Inferior parietal cortex (tissue), 1 donor: ENCODE measurements at regions not wholly inside any gene's neighbourhood (a gene's known extent, or its start where the extent isn't known, plus 50 kb on each side); places are given as distances from the start of the nearest gene placed in this dataset.

Source experiments
- DNase-seq: peaks from one replicate; pipeline ENCODE4 v3.0.0-alpha.2; 2016; ENCODE audit errors: extremely low spot score

DNA sequence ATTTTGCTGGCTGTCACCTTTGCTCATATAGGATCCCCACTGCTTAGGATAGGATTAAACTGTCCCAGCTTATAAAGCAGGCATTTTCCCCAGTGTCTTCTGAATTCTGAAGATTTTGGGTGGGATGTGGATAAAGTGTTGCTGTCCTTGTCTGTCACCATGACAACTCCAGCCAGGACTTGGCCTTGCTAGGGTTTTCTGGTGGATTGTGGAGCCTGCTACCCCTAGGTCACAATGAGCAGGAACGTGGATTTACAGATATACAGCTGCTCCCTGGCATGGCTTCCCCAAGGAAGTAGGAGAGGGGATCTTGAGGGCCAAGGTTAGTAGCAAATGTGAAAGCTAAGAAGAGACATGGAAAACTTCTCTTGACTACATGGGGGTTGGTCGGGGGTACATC, 220.7 kb downstream of the WDR11 start:
- DNase-seq: no peak

DNA sequence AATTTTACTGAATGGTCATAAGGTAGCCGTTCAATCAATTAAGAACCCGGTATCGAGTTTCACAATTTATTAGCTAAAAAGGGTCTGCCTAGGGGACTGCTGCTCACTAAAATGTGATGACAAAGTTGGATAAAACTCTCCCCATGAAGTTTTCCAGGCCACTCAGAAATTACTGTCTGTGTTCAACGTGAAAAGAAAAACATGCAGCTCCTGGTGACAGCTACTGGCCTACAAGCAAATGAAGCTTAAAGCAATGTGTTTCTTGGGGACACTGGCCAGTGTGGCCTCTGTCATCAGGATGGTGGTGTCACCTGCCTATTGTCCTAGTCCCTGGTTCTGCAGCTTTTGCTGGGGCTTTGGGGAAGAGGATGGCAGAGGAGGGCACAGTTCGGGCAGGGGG, 222.6 kb downstream of the WDR11 start:
- no peak for DNase-seq

DNA sequence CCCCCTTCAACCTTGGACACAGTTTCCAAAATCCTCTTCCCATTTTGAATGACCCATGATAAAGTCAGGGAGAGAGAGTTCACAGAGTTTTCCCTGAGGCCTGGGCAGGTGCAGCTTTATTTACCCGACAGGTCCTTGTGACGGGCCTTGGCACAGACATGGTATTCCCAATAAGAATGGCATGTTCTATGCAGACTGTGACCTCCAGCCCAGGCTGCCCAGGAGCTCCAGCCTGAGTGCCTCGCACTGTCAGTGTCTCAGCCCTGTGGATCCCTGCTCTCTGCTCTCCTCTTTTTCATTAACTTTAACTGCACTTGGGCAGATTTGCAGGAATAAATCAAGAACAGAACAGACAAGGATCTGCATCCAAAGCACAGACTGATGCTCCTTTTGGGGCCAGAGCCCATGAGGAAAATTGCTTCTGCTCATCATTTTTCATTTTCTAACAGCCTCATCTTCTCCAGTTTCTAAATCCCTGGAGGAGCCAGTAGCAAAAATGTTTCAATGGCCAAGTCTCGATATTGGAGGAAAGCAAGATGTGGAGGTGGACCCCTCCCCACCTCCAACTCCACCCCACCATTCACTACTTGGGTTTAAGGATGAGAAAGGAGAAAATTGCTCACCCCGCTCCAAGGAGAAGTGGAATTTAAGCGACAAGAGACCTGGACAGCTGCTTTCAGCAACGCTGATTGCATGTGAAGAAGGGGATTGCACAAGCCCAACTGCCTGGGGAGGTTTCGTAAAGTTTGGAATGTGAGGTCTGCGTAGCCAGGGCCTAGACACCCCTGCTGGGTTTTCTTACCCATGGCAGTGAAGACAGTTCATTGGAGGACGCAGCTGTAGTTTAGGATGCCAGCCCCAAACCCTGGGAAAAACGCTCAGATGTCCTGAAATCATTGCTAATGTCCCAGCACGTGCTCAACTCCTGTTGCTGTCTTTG, 225.9 kb downstream of the WDR11 start:
- no peak for DNase-seq

DNA sequence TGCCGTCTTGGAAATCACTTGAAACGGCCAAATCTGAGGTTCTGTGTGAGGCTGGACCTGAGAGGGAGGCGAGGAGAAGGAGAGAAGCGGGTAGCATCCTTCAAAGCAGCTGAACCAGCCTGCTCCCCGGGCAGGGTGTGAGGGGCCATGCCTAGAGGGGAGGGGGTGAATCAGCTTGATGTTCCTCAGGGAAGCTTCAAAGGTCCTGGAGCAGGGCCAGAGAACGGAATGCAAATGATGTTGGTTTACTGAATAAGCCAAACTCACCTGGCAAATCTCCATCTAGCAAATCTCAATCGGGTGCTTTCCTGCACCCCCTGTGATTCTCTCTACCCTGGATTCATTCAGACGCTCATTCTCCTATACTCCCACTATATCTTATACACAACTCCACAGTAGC, 226.9 kb downstream of the WDR11 start:
- DNase-seq: no peak

DNA sequence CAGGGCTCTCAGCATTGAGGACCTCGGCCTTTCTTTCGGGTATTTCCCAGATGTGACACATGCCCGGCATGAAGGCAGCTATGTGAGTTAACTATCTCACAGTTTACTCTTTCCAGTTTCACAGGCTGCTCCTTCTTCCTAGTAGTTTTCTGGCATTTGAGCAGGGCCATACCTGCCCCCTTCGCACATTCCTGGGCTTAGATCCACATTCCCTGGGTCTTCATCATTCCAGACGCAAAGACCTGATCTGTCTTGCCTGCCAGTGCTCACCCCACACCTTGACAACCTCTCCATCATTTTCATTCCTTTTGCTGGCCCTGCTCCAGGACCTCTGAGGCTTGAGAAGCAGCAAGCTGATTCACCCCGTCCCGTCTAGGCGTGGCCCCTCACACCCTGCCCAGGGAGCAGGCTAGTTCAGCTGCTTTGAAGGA, 227.5 kb downstream of the WDR11 start:
- no peak for DNase-seq

DNA sequence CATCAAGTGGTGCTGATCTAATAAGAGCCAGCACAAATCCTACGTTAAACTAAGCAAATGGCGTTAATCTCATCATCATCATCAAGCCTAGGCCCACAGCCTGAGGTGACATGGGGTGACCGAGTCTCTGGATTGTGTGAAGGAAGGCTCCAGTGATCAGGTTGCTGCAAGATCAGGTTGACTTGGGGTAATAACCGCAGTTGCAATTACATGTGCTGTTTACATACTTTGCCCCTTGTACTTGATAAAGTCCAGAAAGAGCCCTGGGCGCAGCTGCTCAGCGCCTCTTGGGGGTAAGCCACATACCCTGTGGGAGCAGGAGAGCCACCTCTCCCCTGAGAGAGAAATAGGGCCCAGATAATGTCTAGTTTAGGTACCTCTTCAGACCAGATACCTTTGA, 228.1 kb downstream of the WDR11 start:
- no peak for DNase-seq

DNA sequence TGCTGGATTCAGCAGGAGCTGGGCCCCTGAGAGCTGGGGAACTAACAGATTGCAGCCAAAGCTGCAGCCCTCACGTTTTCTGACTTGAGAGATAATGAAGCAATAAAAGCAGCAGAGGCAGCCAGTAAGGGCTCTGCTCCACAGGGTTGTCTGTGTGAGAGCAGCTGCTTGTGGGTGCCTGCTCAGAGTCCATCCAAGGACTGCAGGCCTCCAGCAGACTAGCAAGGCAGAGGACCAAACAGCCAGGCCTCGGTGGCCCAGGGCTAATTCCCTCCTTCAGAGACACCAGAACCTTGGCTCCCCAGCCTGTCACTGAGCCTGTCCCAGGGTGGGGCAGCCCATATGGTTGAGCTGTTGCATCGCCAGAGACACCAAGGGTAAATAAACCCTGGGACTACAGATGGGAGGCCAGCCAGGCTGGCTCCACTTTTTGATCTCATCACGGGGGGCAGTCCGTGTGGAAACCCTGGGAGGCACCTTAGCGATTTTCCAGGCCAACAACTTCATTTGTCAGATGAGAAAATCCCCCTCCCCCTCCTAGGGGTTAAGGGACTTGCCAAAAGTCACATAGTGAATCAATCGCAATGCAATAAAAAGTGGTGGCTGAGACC, 229.2 kb downstream of the WDR11 start:
- no peak for DNase-seq

DNA sequence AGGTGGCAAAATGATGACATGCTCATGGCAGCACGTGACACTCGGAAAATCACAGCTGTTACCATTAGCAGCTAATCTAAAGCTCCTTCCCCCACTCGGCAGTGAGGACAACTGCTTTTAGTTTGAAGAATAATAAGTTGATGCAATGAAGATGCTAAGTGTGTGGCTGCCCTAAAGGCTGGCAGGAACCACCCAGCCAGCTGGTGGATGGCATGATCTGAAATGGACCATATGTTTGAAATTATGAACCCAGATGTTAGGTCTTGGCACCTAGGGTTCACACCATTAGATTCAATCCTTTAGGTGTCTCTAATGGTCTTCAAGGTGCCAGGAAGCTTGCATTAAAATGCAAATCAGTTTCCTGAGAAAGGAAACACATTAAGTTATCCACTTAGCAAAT, 230.1 kb downstream of the WDR11 start:
- DNase-seq: no peak

DNA sequence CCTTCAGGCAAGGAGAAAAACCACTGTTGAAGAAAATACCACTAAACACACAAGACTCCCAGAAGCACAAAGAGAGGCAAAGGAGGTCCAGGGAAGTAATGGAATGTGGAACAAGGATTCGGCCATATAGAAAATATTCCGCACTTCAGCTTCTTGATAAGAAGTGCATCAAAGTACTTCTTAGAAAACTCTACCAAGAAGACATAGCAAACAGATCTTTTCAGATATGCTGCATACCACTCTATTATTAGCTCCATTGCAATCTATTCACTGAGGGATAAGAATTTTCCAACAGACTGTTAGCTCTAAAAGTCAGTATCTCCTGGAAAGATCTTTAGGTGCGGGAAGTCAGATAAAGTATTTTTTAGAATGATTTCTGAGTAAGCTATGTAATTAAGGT, 231.8 kb downstream of the WDR11 start:
- DNase-seq: no peak

DNA sequence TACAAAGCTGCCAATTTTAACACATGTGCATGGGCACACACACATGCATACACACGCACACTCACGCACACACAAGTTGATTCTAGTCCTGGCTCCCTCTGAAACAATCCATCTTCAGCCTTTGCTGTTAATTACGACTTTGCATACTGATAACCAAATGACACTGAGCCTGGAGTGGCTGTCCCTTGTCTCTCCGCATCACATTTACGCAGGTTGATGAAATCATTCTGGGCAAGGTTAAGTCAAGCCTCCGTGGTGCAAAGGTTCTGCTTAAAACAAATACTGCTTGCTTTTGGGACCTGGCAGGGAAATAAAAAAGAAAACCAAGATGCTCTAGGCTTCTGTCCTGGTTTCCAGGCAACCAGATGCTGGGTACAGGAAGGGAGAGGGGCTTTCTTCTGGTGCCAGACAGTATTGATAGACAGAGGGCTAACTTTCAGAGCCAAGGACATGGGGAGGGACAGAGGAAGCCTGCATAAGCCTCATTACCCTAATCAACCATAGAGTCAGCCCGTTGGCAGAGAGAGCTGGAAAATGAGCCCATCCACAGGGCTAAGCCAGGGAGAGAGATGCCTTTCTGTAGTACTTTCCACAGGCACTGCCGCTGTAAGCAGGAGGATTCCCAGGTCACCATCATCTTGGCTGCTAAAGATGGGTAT, 233.0 kb downstream of the WDR11 start:
- peak; percentile 34 for DNase-seq

DNA sequence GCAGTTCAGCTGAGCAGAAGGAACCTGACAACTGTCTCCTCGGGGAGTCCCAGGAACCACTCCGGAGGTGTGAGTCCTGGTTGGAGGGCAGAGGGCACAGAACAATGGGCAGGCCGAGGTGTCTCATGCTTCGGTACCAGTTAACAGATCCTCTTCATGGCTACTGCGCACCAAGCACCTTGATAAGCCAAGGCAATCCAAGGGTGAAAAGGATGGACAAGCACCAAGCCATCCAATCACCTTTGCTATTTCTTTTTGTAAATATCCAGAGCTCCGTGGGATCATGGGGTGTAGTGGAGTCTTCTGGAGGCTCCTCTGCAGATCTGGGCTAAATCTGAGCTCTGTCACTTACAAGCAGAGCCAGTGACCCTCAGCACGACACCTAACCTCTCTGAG, 233.5 kb downstream of the WDR11 start:
- DNase-seq: peak; percentile 33

DNA sequence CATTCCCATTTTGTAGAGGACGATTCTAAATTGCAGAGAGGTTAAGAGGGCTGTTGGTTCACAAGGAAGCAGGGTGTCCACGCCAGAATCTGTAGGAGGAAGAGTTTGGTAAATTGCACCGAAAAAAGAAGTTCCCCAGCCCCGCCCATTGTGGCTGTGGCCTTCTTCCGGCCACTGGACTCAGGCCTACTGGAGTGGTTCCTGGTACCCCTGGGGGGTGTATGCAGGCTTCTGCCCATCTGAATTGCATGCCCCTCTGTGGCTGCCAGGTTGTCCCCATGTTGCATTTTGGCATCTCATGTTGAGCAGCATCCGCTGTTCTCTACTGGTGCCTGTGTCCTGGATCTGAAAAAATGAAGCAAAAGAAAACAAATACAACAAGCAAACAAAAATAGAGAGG, 234.2 kb downstream of the WDR11 start:
- peak; percentile 13 for DNase-seq

DNA sequence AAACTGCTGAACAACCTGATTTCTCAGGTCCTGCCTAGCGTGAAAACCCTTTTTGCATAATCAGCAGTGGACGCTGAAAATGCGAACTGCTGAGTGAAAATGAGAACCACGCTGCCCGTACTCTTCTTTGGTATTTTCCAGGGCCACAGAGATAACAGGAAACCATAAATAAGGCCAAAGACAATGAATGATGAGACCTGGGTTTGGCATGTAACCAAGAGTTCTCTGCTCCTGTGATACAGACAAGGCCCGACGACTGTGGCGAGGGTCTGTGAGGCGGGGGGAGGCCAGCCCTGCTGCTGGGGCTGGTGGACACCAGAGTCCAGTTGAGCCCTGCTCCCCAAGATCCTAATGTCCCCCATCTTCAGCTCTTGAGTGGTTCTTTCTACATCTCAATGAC, 236.0 kb downstream of the WDR11 start:
- DNase-seq: no peak

DNA sequence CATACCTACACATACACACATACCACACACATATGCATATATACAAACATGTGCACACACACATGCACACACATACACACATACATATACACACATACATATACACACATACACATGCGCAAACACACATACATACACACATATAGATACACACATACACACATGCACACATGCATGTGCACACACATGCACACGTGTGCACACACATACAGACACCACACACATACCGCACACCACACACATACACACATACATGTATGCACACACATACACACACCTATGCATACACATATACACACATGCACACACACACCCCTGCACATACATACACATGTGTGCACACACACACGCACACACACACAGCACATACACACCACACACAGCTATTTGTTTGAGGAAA, 236.5 kb downstream of the WDR11 start:
- no peak for DNase-seq

DNA sequence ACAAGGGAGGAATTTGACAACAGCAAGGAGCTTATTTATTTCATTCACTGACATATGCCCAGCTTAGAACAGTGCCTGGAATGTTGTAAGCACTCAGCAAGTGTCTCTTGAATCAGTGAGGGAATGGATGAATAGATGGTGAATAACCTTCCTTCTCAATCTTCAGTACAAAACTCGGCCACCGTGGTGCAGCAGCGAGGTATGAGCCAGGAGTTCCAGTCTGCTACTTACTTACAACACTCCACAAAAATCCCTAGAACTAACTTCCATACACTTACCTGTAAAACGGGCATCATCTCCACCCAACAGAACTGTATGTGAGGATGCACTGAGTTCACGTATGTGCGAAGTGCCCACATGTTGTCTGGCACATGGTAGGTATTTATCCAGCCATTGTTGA, 237.4 kb downstream of the WDR11 start:
- DNase-seq: peak; percentile 44

DNA sequence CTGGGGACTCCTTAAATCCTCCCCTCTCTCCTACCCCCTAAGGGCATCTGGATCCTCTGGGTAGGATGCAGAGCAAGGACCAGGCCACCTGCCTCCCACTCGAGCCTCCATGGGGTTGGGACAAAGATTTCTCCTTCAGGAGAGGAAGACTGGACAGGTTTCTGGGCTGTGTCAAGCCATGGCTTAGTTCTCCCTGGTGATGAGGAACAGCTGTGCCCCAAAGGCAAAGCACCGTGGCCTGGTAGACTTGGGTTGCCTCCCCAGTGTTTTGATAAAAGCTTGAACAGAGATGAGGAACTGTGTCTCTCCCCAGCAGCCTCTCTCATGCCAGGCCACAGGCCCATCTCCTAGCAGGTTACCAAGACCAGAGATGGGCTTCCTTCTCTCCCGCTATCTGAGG, 238.3 kb downstream of the WDR11 start:
- no peak for DNase-seq

DNA sequence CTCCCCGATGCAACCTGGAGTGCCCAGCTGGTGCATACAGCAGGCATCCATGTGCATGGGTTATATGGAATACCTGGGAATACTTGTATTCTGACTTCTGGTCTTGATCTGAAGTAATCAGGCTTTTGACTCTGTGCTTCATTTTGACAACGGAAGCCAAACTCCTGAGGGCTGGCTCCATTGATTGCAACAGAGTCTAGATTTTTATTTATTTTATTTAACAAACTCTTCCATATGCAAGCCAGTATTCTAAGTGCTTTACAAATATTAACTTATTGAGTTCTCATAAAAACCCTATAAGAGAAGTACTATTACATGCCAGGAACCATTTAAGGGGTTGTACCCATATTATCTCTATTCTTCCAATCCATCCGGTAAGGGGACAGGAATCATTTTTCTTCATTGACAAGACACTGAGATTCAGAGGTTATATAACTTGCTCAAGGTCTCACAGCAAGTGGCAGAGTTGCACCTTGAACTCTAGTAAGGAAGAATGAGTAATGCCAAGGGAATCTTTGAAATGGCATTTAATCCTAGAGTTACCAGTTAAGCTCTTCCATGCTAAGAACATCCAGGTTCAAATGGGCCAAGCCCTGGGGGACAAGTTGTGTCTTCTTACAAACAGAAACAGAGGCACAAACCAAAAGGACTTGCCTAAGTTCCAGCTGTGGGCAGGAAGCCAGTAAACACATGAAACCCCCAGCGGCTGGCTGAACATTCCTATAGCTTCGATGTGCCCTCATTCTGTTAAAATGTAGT, 241.0 kb downstream of the WDR11 start:
- no peak for DNase-seq

DNA sequence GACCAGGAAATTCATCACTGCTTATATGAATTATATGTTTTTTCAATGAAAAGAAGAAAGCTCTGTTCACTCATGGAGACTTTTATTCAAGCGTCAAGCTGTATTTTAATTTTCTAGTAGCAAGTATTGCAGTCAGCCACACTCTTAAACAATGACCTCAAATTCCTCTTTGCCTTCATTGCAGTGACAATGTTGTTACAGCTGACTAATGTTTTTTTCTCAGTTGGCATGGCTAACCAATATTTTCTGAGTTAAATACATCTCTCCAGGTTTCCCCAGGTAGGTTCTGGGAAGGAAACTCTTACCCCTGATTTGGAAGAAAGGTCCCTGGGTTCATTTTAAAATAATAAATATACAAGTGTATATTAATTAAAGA, 241.5 kb downstream of the WDR11 start:
- DNase-seq: no peak

DNA sequence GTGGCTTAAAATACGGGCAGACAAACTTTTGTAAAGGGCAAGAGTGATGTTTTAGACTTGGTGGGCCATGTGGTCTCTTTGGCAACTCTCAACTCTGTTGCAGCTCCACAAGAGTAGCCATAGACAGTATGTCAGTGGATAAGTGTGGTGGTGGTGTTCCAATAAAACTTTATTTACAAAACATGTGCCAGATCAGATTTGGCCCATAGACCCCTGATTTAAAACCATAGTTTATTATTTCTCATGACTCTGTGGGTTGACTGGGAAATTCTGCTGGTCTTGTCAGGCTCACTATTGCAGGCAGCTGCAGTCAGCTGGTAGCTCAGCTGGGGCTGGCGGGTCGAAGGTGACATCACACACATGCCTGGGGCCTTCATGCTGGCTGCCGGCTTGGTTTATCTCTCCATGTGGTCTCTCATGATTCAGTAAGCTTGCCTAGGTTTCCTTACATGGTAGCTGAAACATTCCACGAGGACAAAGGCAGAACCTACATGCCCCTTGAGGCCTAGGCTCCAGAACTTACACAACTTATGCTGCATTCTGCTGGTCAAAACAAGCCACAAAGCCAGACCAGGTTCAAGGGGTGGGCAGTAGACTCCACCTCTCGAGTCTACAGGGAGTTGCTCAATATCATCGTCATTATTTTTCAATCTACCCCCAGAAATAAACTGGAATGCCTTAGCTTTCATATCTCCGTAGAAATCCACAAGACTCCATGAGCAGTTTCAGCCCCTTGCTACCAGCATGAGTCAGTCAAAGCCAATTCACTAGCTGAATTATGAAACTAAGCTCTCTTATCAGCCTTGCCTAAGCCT, 245.7 kb downstream of the WDR11 start:
- no peak for DNase-seq

DNA sequence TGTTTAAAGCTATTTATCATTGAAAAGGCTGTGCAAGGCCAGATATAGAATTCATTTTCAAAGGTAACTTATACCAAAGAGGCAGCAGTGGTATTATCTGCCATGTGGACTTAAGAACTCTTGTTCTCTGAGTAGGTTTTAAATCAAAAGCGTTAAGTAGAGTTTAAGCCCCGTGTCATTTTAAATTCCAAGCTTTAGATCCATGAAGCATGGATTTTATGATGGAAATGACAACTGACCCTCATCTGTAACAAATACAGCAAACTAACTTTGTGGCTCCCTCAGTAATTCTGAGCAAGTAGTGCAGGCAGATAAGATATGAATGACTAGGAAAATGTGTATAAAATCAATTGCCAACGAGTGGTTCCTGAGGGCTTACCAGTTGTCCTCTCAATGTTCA, 247.0 kb downstream of the WDR11 start:
- no peak for DNase-seq

DNA sequence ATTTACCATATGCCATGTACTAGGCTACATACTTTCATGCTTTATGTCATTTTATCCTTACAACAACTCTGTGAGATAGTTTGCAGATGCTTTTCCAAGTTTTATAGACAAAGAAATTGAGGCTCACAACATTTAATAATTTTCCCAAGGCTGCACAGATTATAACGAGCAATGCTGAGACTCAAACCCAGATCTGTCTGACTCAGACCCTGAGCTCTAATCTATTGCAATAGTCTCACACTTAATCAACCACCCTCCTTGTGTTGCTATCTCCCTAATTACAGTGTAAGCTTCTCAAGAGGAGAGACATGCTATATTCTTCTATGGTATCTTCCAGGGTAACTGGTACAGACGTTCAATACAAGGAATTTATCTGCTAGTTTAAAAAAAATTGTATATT, 247.6 kb downstream of the WDR11 start:
- no peak for DNase-seq
